GM23338 (cell line): ENCODE measurements at regions not wholly inside any gene's neighbourhood (a gene's known extent, or its start where the extent isn't known, plus 50 kb on each side); places are given as distances from the start of the nearest gene placed in this dataset.

Experiments
- CREB1 ChIP-seq: fragments of 250-450 bp; sonication (Bioruptor Pico); IDR thresholded peaks from 2 replicates; pipeline ENCODE4 v1.5.0; 2020; ENCODE audit warnings: low read depth, mild to moderate bottlenecking, moderate library complexity
- EZH2 ChIP-seq: fragments of 200-600 bp; sonication (generic); IDR thresholded peaks from one replicate; pipeline ENCODE4 v1.8.0; 2017; ENCODE audit warnings: antibody characterized with exemption, mild to moderate bottlenecking, low read depth; ENCODE audit not compliant: unreplicated experiment
- EZH2phosphoT487 ChIP-seq: fragments of 200-600 bp; sonication (generic); IDR thresholded peaks from one replicate; pipeline ENCODE4 v1.8.1; 2018; ENCODE audit warnings: antibody characterized with exemption; ENCODE audit not compliant: unreplicated experiment
- POLR2AphosphoS5 ChIP-seq: IDR thresholded peaks from 2 replicates; pipeline ENCODE4 v1.6.1; 2016; ENCODE audit warnings: antibody characterized with exemption, low read depth
- STAT1 ChIP-seq: IDR thresholded peaks from one replicate; pipeline ENCODE4 v1.6.1; 2016; ENCODE audit warnings: antibody characterized with exemption; ENCODE audit not compliant: unreplicated experiment
- TF ChIP-seq, protein P1 (sequence below), 2 experiments: fragments of 200-600 bp in 1 of 2; sonication (generic) in 1 of 2; conservative IDR thresholded peaks; 2 replicates each; pipeline versions ENCODE4 v1.5.1 to v1.6.1; 2016 to 2017; ENCODE audit warnings: antibody characterized with exemption in 2 of 2, low read depth in 2 of 2, mild to moderate bottlenecking in 2 of 2, moderate library complexity in 1 of 2
- TF ChIP-seq, protein P2 (sequence below): IDR thresholded peaks from 2 replicates; pipeline ENCODE4 v1.6.1; 2016; ENCODE audit warnings: antibody characterized with exemption

DNA sequence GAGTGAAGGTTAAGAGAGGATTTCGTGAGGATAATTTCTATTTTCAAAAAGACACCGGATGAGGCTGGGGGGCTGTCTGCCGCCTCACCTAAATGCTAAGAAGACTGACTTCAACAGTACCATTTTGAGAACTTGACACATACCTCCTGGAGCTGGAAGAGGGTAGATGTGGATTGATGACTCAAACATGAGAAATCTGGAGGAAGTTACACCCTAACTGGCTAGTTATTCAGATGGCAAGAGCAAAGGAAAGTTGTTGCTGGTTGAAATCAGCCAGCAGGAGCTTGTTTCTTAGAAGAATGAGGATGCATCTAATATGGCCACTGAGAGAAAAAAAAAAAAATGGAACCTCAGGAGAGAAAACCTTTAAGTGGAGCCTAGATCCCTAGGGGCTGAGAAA is 76.2 kb upstream of the KIAA1217 start:
- TF ChIP-seq, protein P1, sequence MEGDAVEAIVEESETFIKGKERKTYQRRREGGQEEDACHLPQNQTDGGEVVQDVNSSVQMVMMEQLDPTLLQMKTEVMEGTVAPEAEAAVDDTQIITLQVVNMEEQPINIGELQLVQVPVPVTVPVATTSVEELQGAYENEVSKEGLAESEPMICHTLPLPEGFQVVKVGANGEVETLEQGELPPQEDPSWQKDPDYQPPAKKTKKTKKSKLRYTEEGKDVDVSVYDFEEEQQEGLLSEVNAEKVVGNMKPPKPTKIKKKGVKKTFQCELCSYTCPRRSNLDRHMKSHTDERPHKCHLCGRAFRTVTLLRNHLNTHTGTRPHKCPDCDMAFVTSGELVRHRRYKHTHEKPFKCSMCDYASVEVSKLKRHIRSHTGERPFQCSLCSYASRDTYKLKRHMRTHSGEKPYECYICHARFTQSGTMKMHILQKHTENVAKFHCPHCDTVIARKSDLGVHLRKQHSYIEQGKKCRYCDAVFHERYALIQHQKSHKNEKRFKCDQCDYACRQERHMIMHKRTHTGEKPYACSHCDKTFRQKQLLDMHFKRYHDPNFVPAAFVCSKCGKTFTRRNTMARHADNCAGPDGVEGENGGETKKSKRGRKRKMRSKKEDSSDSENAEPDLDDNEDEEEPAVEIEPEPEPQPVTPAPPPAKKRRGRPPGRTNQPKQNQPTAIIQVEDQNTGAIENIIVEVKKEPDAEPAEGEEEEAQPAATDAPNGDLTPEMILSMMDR (conservative IDR thresholded peaks at IDR 0.05; ENCODE audit: low read depth in 2 of 2), result no peak
- TF ChIP-seq, protein P2, sequence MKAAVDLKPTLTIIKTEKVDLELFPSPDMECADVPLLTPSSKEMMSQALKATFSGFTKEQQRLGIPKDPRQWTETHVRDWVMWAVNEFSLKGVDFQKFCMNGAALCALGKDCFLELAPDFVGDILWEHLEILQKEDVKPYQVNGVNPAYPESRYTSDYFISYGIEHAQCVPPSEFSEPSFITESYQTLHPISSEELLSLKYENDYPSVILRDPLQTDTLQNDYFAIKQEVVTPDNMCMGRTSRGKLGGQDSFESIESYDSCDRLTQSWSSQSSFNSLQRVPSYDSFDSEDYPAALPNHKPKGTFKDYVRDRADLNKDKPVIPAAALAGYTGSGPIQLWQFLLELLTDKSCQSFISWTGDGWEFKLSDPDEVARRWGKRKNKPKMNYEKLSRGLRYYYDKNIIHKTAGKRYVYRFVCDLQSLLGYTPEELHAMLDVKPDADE, result no peak
- TF ChIP-seq EZH2 (no peak), POLR2AphosphoS5 (no peak), STAT1 (no peak), EZH2phosphoT487 (no peak), CREB1 (CRISPR knock-in tag) (no peak)
